ENCODE measurements at regions not wholly inside any gene's neighbourhood (a gene's known extent, or its start where the extent isn't known, plus 50 kb on each side); places are given as distances from the start of the nearest gene placed in this dataset.
A peak's percentile ranks its signal among the peaks of the same experiment; 100 is the strongest.

GRCh38 chrX:39856472-39857121, 241.2 kb downstream of the BCOR start:
- Histone ChIP-seq H3K9me3 (no peaks in the 10 kb centered on the region), H3K4me1 (peaks cover 0 to 19% of the 10 kb centered on the region in 2 donors), H3K36me3 (no peaks in the 10 kb centered on the region), H3K27ac (no peak overlapping the region), H3K27me3 (no peaks in the 10 kb centered on the region), H3K4me3 (no peak overlapping the region)
- no peak for TF ChIP-seq CTCF (IDR thresholded peaks at IDR 0.05)
- no peak for DNase-seq (ENCODE audit: low spot score)

GRCh38 chrX:39857780-39858179, 240.0 kb downstream of the BCOR start:
- H3K36me3 ChIP-seq, result no peaks in the 10 kb centered on the region
- no peak overlapping the region for H3K4me3 ChIP-seq
- TF ChIP-seq CTCF (IDR thresholded peaks at IDR 0.05), result no peak
- no peaks in the 10 kb centered on the region for H3K27me3 ChIP-seq
- no peak overlapping the region for H3K27ac ChIP-seq
- H3K9me3 ChIP-seq, result no peaks in the 10 kb centered on the region
- H3K4me1 ChIP-seq, result peaks cover 0 to 19% of the 10 kb centered on the region in 2 donors
- DNase-seq (ENCODE audit: low spot score), result no peak

- no peaks in the 10 kb centered on the region for H3K27me3 ChIP-seq
- no peak overlapping the region for H3K4me3 ChIP-seq
- no peak overlapping the region for H3K27ac ChIP-seq
- no peak for TF ChIP-seq CTCF (IDR thresholded peaks at IDR 0.05)
- H3K36me3 ChIP-seq, result no peaks in the 10 kb centered on the region
- peak; percentile 61 for DNase-seq (ENCODE audit: low spot score)
- peaks cover 0 to 18% of the 10 kb centered on the region in 2 donors for H3K4me1 ChIP-seq
- H3K9me3 ChIP-seq, result no peaks in the 10 kb centered on the region
These were observed 237.5 kb downstream of the BCOR start for GRCh38 chrX:39859991-39860861.

GRCh38 chrX:39862963-39863362, 234.8 kb downstream of the BCOR start:
- no peak overlapping the region for H3K27ac ChIP-seq
- no peaks in the 10 kb centered on the region for H3K27me3 ChIP-seq
- no peak for DNase-seq (ENCODE audit: low spot score)
- H3K9me3 ChIP-seq, result no peaks in the 10 kb centered on the region
- H3K4me1 ChIP-seq, result peaks cover 0 to 7% of the 10 kb centered on the region in 2 donors
- TF ChIP-seq CTCF (IDR thresholded peaks at IDR 0.05), result no peak
- H3K4me3 ChIP-seq, result no peak overlapping the region
- H3K36me3 ChIP-seq, result no peaks in the 10 kb centered on the region

- no peak for TF ChIP-seq CTCF (IDR thresholded peaks at IDR 0.05)
- Histone ChIP-seq H3K9me3 (no peaks in the 10 kb centered on the region), H3K4me3 (no peak overlapping the region), H3K27ac (no peak overlapping the region), H3K27me3 (no peaks in the 10 kb centered on the region), H3K4me1 (no peaks in the 10 kb centered on the region), H3K36me3 (no peaks in the 10 kb centered on the region)
- DNase-seq (ENCODE audit: low spot score), result no peak
These were observed 231.5 kb downstream of the BCOR start for GRCh38 chrX:39866229-39866628.

Measured in right atrium auricular region (tissue), 2 donors.